ENCODE measurements at regions not wholly inside any gene's neighbourhood (a gene's known extent, or its start where the extent isn't known, plus 50 kb on each side); places are given as distances from the start of the nearest gene placed in this dataset.

GRCh38 chr13:47463726-47464125 is 537.3 kb downstream of the SUCLA2 start:
- Histone ChIP-seq H3K36me3 (ENCODE audit: insufficient read depth in 1 of 2, low read depth in 1 of 2) (no peaks in the 10 kb centered on the region), H3K27ac (no peak overlapping the region), H3K9me3 (no peaks in the 10 kb centered on the region), H3K4me1 (no peaks in the 10 kb centered on the region), H3K4me3 (no peak overlapping the region), H3K27me3 (ENCODE audit: insufficient read depth in 3 of 3, low read length in 2 of 3) (no peaks in the 10 kb centered on the region)
- ATAC-seq = no peak
- intact Hi-C loops (cut with DNase I) = no loop called here
- WGBS, 3 donors = 59 to 74% (median 68%) methylated on average over 6 of the region's 6 CpGs
- TF ChIP-seq CTCF (IDR thresholded peaks at IDR 0.05) = no peak
- DNase-seq = no peak

- H3K36me3 ChIP-seq (ENCODE audit: insufficient read depth in 1 of 2, low read depth in 1 of 2) = no peaks in the 10 kb centered on the region
- H3K4me3 ChIP-seq = no peak overlapping the region
- DNase-seq (no peak), ATAC-seq (no peak)
- H3K9me3 ChIP-seq = no peaks in the 10 kb centered on the region
- intact Hi-C loops (cut with DNase I) = no loop called here
- no peaks in the 10 kb centered on the region for H3K27me3 ChIP-seq (ENCODE audit: insufficient read depth in 3 of 3, low read length in 2 of 3)
- H3K4me1 ChIP-seq = no peaks in the 10 kb centered on the region
- 83 to 88% (median 86%) methylated on average over 2 of the region's 2 CpGs for WGBS, 3 donors
- no peak for TF ChIP-seq CTCF (IDR thresholded peaks at IDR 0.05)
- H3K27ac ChIP-seq = no peak overlapping the region
These were observed 538.1 kb downstream of the SUCLA2 start for GRCh38 chr13:47463002-47463401.

- Histone ChIP-seq H3K27me3 (ENCODE audit: insufficient read depth in 3 of 3, low read length in 2 of 3) (no peaks in the 10 kb centered on the region), H3K9me3 (no peaks in the 10 kb centered on the region), H3K4me1 (no peaks in the 10 kb centered on the region), H3K36me3 (ENCODE audit: insufficient read depth in 1 of 2, low read depth in 1 of 2) (no peaks in the 10 kb centered on the region), H3K27ac (no peak overlapping the region), H3K4me3 (no peak overlapping the region)
- no peak for ATAC-seq
- no peak for TF ChIP-seq CTCF (IDR thresholded peaks at IDR 0.05)
- 75 to 86% (median 75%) methylated on average over 1 of the region's 1 CpG for WGBS, 3 donors
- DNase-seq = no peak
- intact Hi-C loops (cut with DNase I) = no loop called here
These were observed 539.3 kb downstream of the SUCLA2 start for GRCh38 chr13:47461816-47462215.

- Histone ChIP-seq H3K9me3 (no peaks in the 10 kb centered on the region), H3K27ac (no peak overlapping the region), H3K4me1 (no peaks in the 10 kb centered on the region), H3K4me3 (no peak overlapping the region), H3K36me3 (ENCODE audit: insufficient read depth in 1 of 2, low read depth in 1 of 2) (no peaks in the 10 kb centered on the region), H3K27me3 (ENCODE audit: insufficient read depth in 3 of 3, low read length in 2 of 3) (no peaks in the 10 kb centered on the region)
- WGBS, 3 donors = 17 to 26% (median 22%) methylated on average over 2 of the region's 2 CpGs
- intact Hi-C loops (cut with DNase I) = no loop called here
- ATAC-seq (no peak), DNase-seq (no peak)
- no peak for TF ChIP-seq CTCF (IDR thresholded peaks at IDR 0.05)
These were observed 541.6 kb downstream of the SUCLA2 start for GRCh38 chr13:47459512-47459911.

- Histone ChIP-seq H3K4me3 (no peak overlapping the region), H3K9me3 (no peaks in the 10 kb centered on the region), H3K27ac (no peak overlapping the region), H3K27me3 (ENCODE audit: insufficient read depth in 3 of 3, low read length in 2 of 3) (no peaks in the 10 kb centered on the region), H3K4me1 (no peaks in the 10 kb centered on the region), H3K36me3 (ENCODE audit: insufficient read depth in 1 of 2, low read depth in 1 of 2) (no peaks in the 10 kb centered on the region)
- DNase-seq (no peak), ATAC-seq (no peak)
- no peak for TF ChIP-seq CTCF (IDR thresholded peaks at IDR 0.05)
- intact Hi-C loops (cut with DNase I) = no loop called here
These were observed 543.4 kb downstream of the SUCLA2 start for GRCh38 chr13:47457626-47458025.

All from psoas muscle (tissue), 7 donors.